Left forelimb (tissue), 1 donor: ENCODE measurements at regions not wholly inside any gene's neighbourhood (a gene's known extent, or its start where the extent isn't known, plus 50 kb on each side); places are given as distances from the start of the nearest gene placed in this dataset.

Experiments used
- DNase-seq: peaks from one replicate; pipeline ENCODE4 v3.0.0-alpha.2; 2018; ENCODE audit warnings: low spot score

DNA sequence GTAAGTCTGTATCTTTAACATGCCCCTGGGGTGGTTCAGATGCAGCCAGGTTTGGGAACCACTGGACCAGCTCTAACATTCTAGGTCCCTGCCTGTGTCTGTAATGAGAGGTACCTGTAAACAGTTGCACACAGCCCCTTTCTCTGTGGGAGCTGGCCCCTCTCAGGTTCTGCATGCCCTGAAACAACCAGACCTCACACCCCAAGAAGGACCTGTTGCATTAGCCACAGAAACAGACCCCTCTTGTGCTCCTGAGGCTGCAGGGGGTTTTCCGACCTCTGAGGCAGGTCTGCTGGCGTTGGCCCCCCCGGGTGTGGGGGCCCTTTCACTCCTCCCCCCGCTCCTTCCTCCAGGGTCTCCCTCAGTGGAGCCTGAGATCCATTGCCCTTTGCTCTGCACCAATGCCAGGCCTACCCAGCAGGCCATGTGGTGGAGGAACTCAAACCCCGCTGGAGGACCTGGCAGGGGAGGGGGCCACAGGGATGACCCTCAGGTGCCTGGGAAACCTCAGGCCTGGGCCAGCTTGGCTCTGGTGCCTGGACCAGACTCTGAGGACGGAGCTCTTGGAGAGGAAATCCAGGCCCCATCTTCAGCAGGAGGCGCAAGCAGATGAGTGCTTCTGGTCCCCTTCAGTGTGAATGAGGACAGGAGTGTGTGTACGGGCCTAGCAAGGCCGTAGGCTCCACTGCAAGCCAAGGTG is 61.4 kb upstream of the PJA1 start:
- no peak for DNase-seq

GRCh38 chrX:69222103-69223090 is 57.1 kb upstream of the PJA1 start:
- DNase-seq, result peak; percentile 79

- DNase-seq, result no peak
Measured at GRCh38 chrX:69221239-69222102, 56.2 kb upstream of the PJA1 start.

DNA sequence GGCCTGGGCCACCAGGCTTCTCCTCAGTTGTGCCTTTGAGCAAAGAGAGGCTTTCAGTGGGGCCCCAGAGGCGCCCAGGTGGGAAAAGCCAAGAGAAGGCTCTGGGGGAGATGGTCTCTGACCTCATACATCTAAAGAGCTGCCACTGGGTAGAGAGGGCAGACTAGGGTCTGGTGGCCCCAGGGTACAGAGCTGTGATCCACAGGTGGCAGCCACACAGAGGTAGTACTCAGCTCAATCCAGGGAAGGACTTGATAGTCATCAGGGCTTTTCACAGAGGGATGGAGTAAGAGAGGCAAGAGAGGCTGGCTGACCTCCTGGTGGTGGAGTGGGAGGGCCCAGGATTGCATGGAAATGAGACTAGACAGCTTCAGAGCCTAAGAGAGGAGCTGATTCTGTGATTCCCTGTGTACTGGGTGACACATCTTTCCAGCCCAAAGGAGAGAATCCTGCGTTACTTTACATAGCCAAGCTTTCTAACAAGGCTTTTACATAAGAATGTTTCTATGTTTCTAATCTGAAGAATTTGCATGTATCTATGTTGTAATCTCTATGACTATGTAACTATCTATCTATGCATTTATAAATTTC is 53.2 kb upstream of the PJA1 start:
- no peak for DNase-seq

DNA sequence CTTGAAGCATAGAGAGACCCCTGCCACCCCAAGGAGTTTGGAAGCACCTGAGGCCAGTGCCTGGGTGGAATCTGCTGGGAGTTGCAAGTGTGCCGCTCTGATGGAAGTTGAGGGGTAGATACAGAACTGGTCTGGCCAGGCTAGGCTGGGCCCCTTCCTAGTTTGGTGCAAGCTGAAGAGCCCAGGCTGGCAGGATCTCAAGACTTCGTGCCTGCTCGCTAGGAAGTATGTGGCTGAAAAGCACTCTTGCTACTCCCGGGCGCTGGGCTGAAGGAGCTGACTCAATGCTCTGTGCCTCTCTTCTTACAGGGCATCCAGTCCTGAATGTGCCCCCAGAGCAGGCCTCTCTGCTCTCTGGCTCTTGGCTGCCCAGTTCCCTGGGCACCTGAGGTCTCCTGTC is 51.7 kb upstream of the PJA1 start:
- no peak for DNase-seq

DNA sequence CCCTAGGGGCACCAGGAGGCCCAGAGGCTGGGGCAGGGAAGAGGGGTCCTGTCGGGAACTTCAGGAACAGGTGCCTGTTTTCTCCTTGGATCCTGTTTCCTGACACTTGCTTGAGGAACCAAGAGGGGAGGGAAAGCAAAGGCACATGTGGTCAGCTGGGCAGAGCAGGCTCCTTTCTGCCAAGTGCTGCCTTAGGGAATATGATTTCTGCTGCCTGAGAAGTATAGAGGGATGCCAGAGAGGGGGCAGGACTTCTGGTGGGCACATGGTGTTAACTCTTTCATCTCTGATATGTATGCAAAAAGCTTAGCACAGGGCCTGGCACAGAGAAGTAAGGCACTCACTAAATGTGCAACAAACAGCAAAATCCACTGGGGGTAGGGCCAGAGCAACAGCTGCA is 51.2 kb upstream of the PJA1 start:
- no peak for DNase-seq

DNA sequence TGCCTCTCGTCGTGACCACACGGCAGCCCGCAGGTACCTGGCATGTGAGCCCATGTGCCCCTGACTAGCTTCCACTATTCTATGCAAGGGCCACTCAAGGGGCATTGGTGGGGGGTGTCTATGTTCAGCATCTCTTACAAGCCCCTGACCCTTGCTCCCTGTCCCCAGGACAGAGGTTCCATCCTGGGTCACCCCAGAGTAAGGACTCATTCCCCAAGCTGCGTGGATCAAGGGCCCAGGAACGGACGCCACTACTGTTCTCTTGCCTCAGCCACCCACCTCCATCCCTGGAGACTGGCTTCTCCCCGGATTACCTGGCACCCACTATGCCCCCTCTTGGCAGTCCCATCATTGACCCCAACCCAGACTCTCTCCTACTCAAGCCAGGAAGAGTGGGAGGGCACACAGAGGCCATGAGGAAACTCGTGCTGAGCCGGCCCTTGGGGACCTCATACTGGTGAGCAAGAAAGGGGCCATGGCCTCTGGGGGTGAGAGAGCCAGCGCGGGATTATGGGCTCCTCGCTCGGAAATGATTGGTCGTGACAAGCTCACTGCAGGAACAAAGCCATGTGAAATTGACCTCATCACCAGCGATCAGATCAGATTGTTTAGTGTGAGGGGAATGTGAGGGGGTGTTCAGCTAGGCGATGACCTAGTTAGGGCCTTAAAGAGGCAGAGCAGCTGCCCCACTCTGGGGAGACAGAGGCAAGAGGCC is 50.1 kb upstream of the PJA1 start:
- DNase-seq, result no peak
